GM12878 (cell line): ENCODE measurements at regions not wholly inside any gene's neighbourhood (a gene's known extent, or its start where the extent isn't known, plus 50 kb on each side); places are given as distances from the start of the nearest gene placed in this dataset.

Experiments used
- ATAC-seq: fragments of 200-7000 bp; cut with Tn5 transposase; 3 replicates; pipeline ENCODE4 v1.9.1; 2020; ENCODE audit warnings: mild to moderate bottlenecking, moderate library complexity
- BruUV-seq: library from RNA; stranded (reverse); fragments of 400-500 nt; replicated peaks from 2 replicates; lab custom pipeline; 2021; lab: Mats Ljungman, UMichigan
- CTCF ChIA-PET: fragments of 300-600 bp; sonication (Branson Sonifier 250); formaldehyde crosslinking; extraction: SDS; loops from one replicate; lab custom pipeline; 2021; ENCODE audit warnings: inconsistent platforms; lab: Yijun Ruan, JAX
- POLR2A ChIA-PET: fragments of 350-600 bp; formaldehyde crosslinking; extraction: SDS; loops from one replicate; lab custom pipeline; 2021; ENCODE audit warnings: inconsistent platforms; lab: Charles Lee
- RAD21 ChIA-PET: fragments of 300-600 bp; sonication (Branson Sonifier 250); formaldehyde crosslinking; loops from one replicate; lab custom pipeline; 2023; ENCODE audit warnings: antibody characterized with exemption; ENCODE audit not compliant: unreplicated experiment; lab: Charles Lee
- SMC1A ChIA-PET: fragments of 300-600 bp; sonication (Branson Sonifier 250); formaldehyde crosslinking; loops from one replicate; lab custom pipeline; 2023; ENCODE audit not compliant: unreplicated experiment, uncharacterized antibody; lab: Charles Lee
- DNase-seq: peaks from one replicate; pipeline ENCODE4 v3.0.0-alpha.2; 2011; ENCODE audit warnings: low read depth, low spot score
- FAIRE-seq: peaks from 3 replicates; lab custom pipeline; 2011; peaks lifted over from hg19 to GRCh38; lab: Jason Lieb, UNC
- H2AFZ ChIP-seq: 2 replicates; pipeline ENCODE4 v1.6.0; 2011; ENCODE audit warnings: low read depth, low read length, control low read depth; ENCODE audit not compliant: control insufficient read depth
- H3K27ac ChIP-seq: 2 replicates; pipeline ENCODE4 v1.5.1; 2011; ENCODE audit warnings: control low read depth; ENCODE audit not compliant: control insufficient read depth, insufficient read depth
- H3K27me3 ChIP-seq, 2 experiments: replicated peaks in 1 of 2; 2 replicates each; pipeline versions ENCODE4 v1.6.0 to v1.6.1; 2011; ENCODE audit warnings: low read length in 1 of 2; ENCODE audit not compliant: control insufficient read depth in 2 of 2, insufficient read depth in 2 of 2
- H3K36me3 ChIP-seq, 2 experiments: 2 replicates each; pipeline ENCODE4 v1.5.1; 2011; ENCODE audit warnings: low read length in 1 of 2; ENCODE audit not compliant: control insufficient read depth in 2 of 2, insufficient read depth in 2 of 2
- H3K4me1 ChIP-seq: 2 replicates; pipeline ENCODE4 v1.6.1; 2011; ENCODE audit warnings: mild to moderate bottlenecking, low read length, moderate library complexity, mixed read lengths; ENCODE audit not compliant: control insufficient read depth, insufficient read depth
- H3K4me2 ChIP-seq: 2 replicates; pipeline ENCODE4 v1.6.0; 2011; ENCODE audit warnings: control low read depth; ENCODE audit not compliant: control insufficient read depth, insufficient read depth
- H3K4me3 ChIP-seq: fragments of 200-600 bp; sonication (generic); 2 replicates; pipeline ENCODE4 v1.5.1; 2016
- H3K79me2 ChIP-seq: 2 replicates; pipeline ENCODE4 v1.6.0; 2011; ENCODE audit warnings: low read length; ENCODE audit not compliant: control insufficient read depth, insufficient read depth
- H3K9ac ChIP-seq: 2 replicates; pipeline ENCODE4 v1.8.0; 2011; ENCODE audit warnings: low read length, control low read depth, mixed read lengths; ENCODE audit not compliant: control insufficient read depth, insufficient read depth
- H3K9me3 ChIP-seq: replicated peaks from 3 replicates; pipeline ENCODE4 v1.5.1; 2011; ENCODE audit warnings: mild to moderate bottlenecking, low read length; ENCODE audit not compliant: control insufficient read depth, insufficient read depth
- H4K20me1 ChIP-seq: 2 replicates; pipeline ENCODE4 v1.6.0; 2011; ENCODE audit not compliant: control insufficient read depth, insufficient read depth
- ATF2 ChIP-seq: IDR thresholded peaks from 2 replicates; pipeline ENCODE4 v1.6.1; 2012; ENCODE audit warnings: low read length, inconsistent platforms
- CEBPZ ChIP-seq: fragments of 150-350 bp; IDR thresholded peaks from 2 replicates; pipeline ENCODE4 v1.6.1; 2016; ENCODE audit warnings: low read depth, low read length
- IRF4 ChIP-seq: IDR thresholded peaks from 2 replicates; pipeline ENCODE4 v1.6.1; 2011; ENCODE audit warnings: low read depth, low read length
- NBN ChIP-seq: fragments of 450-650 bp; IDR thresholded peaks from 2 replicates; pipeline ENCODE4 v1.6.1; 2016
- NFYA ChIP-seq: IDR thresholded peaks from 2 replicates; pipeline ENCODE4 v1.6.1; 2011; ENCODE audit warnings: low read depth, mild to moderate bottlenecking, low read length, improper control_type of control experiment, borderline replicate concordance
- NR2C2 ChIP-seq: IDR thresholded peaks from 2 replicates; pipeline ENCODE4 v1.6.1; 2011; ENCODE audit warnings: borderline replicate concordance, low read depth; ENCODE audit not compliant: control insufficient read depth, insufficient read length
- PAX5 ChIP-seq: IDR thresholded peaks from 2 replicates; pipeline ENCODE4 v1.6.1; 2011; ENCODE audit warnings: low read depth, low read length, borderline replicate concordance
- ZBTB40 ChIP-seq: fragments of 450-650 bp; IDR thresholded peaks from 2 replicates; pipeline ENCODE4 v1.6.1; 2016; ENCODE audit warnings: mild to moderate bottlenecking, moderate library complexity, borderline replicate concordance
- ZNF592 ChIP-seq: fragments of 450-650 bp; IDR thresholded peaks from 2 replicates; pipeline ENCODE4 v1.6.1; 2017; ENCODE audit warnings: mild to moderate bottlenecking, moderate library complexity
- WGBS: methylation state at CpG from one replicate; pipeline ENCODE4 v1.1.6; 2016; ENCODE audit warnings: low lambda C conversion rate; ENCODE audit not compliant: insufficient replicate concordance, insufficient coverage; ENCODE audit errors: missing lambda C conversion rate; 5-methylcytosine and 5-hydroxymethylcytosine counted together
- in situ Hi-C: fragments of 300-500 bp; cut with MboI; formaldehyde crosslinking; loops from 9 replicates; pipeline ENCODE4 v1.14.3; 2018; ENCODE audit warnings: mixed read lengths
- intact Hi-C: fragments of 100-400 bp; cut with micrococcal nuclease; formaldehyde crosslinking; loops from one replicate; pipeline ENCODE4 v1.14.2; 2022; ENCODE audit not compliant: unreplicated experiment

- H3K4me2 ChIP-seq = no peak overlapping the region
- BruUV-seq = no TSS peak
- ChIA-PET SMC1A (no interaction called here), CTCF (no interaction called here), POLR2A (no interaction called here), RAD21 (no interaction called here)
- H3K4me3 ChIP-seq = no peak overlapping the region
- no peaks in the 10 kb centered on the region for H3K36me3 ChIP-seq
- 31% methylated on average over 3 of the region's 3 CpGs for WGBS
- no peak overlapping the region for H3K27ac ChIP-seq
- ATAC-seq (no peak), FAIRE-seq (no peak), DNase-seq (no peak)
- H3K79me2 ChIP-seq = no peaks in the 10 kb centered on the region
- no peak overlapping the region for H2AFZ ChIP-seq
- in situ Hi-C loops (no loop called here), intact Hi-C loops (no loop called here)
- no peak overlapping the region for H3K9ac ChIP-seq
- H4K20me1 ChIP-seq = no peaks in the 10 kb centered on the region
- H3K27me3 ChIP-seq = no peaks in the 10 kb centered on the region
- no peaks in the 10 kb centered on the region for H3K4me1 ChIP-seq
- H3K9me3 ChIP-seq = no peaks in the 10 kb centered on the region
- no peak for TF ChIP-seq NBN
- no peak for TF ChIP-seq ATF2
- TF ChIP-seq ZBTB40 = no peak
- TF ChIP-seq ZNF592 = no peak
- no peak for TF ChIP-seq NR2C2
- no peak for TF ChIP-seq NFYA
- no peak for TF ChIP-seq PAX5
- no peak for TF ChIP-seq CEBPZ
- TF ChIP-seq IRF4 = no peak
Observed at GRCh38 chr3:70565861-70566260, 253.4 kb upstream of the MDFIC2 start.
